Trophoblast cell (in vitro differentiated cells and primary cell): ENCODE measurements at regions not wholly inside any gene's neighbourhood (a gene's known extent, or its start where the extent isn't known, plus 50 kb on each side); places are given as distances from the start of the nearest gene placed in this dataset.

ENCODE experiments used
- DNase-seq, 2 donors: peaks; one replicate each; pipeline ENCODE4 v3.0.0-alpha.2; 2016
- H2AFZ ChIP-seq: 2 replicates; pipeline ENCODE4 v1.6.1; 2013; ENCODE audit warnings: low read length, moderate library complexity, mild to moderate bottlenecking; ENCODE audit not compliant: insufficient read depth, poor library complexity
- H2AK5ac ChIP-seq: 2 replicates; pipeline ENCODE4 v1.6.1; 2013; ENCODE audit warnings: mild to moderate bottlenecking, low read length
- H2BK120ac ChIP-seq: 2 replicates; pipeline ENCODE4 v1.6.1; 2013; ENCODE audit warnings: low read length, mild to moderate bottlenecking, moderate library complexity; ENCODE audit not compliant: insufficient read depth, poor library complexity
- H2BK12ac ChIP-seq: 2 replicates; pipeline ENCODE4 v1.6.1; 2013; ENCODE audit warnings: mild to moderate bottlenecking, low read length, moderate library complexity
- H2BK5ac ChIP-seq: 2 replicates; pipeline ENCODE4 v1.6.1; 2013; ENCODE audit warnings: low read length, low read depth, moderate library complexity, mild to moderate bottlenecking; ENCODE audit not compliant: poor library complexity
- H3K14ac ChIP-seq: 2 replicates; pipeline ENCODE4 v1.6.1; 2013; ENCODE audit warnings: mild to moderate bottlenecking, low read length
- H3K18ac ChIP-seq: 2 replicates; pipeline ENCODE4 v1.6.1; 2013; ENCODE audit warnings: mild to moderate bottlenecking, low read length
- H3K23ac ChIP-seq: 2 replicates; pipeline ENCODE4 v1.6.1; 2013; ENCODE audit warnings: low read length
- H3K27ac ChIP-seq: 2 replicates; pipeline ENCODE4 v1.5.1; 2013; ENCODE audit warnings: low read depth, mild to moderate bottlenecking, inconsistent platforms, low read length, moderate library complexity
- H3K27me3 ChIP-seq: 2 replicates; pipeline ENCODE4 v1.6.1; 2013; ENCODE audit warnings: inconsistent platforms, mild to moderate bottlenecking, low read length, moderate library complexity; ENCODE audit not compliant: insufficient read depth
- H3K36me3 ChIP-seq, 2 experiments: 1 replicate in 1 of 2; 2 replicates in 1 of 2; pipeline ENCODE4 v1.6.1; 2013; ENCODE audit warnings: low read length in 2 of 2, mild to moderate bottlenecking in 2 of 2, moderate library complexity in 1 of 2; ENCODE audit not compliant: insufficient read depth in 2 of 2, control insufficient read depth in 1 of 2
- H3K4ac ChIP-seq: 2 replicates; pipeline ENCODE4 v1.6.1; 2013; ENCODE audit warnings: low read depth, mild to moderate bottlenecking, low read length, moderate library complexity
- H3K4me1 ChIP-seq, 2 experiments: 1 replicate in 1 of 2; 2 replicates in 1 of 2; pipeline ENCODE4 v1.6.1; 2013; ENCODE audit warnings: low read length in 2 of 2, mild to moderate bottlenecking in 2 of 2, moderate library complexity in 1 of 2; ENCODE audit not compliant: insufficient read depth in 2 of 2, control insufficient read depth in 1 of 2
- H3K4me2 ChIP-seq: 2 replicates; pipeline ENCODE4 v1.6.1; 2013; ENCODE audit warnings: inconsistent platforms, mild to moderate bottlenecking, low read length, moderate library complexity
- H3K4me3 ChIP-seq: 2 replicates; pipeline ENCODE4 v1.5.1; 2013; ENCODE audit warnings: mild to moderate bottlenecking, low read depth, low read length, inconsistent platforms
- H3K79me1 ChIP-seq: one replicate; pipeline ENCODE4 v1.6.1; 2013; ENCODE audit warnings: low read length
- H3K79me2 ChIP-seq: 2 replicates; pipeline ENCODE4 v1.6.1; 2013; ENCODE audit warnings: low read length, mild to moderate bottlenecking; ENCODE audit not compliant: control insufficient read depth, insufficient read depth, poor library complexity
- H3K9ac ChIP-seq: 2 replicates; pipeline ENCODE4 v1.6.1; 2013; ENCODE audit warnings: mild to moderate bottlenecking, low read length
- H3K9me3 ChIP-seq: 2 replicates; pipeline ENCODE4 v1.6.1; 2013; ENCODE audit warnings: low read depth, mild to moderate bottlenecking, control low read depth, inconsistent platforms, low read length; ENCODE audit not compliant: insufficient read depth
- H4K12ac ChIP-seq: 2 replicates; pipeline ENCODE4 v1.6.1; 2013; ENCODE audit warnings: low read depth, mild to moderate bottlenecking, low read length, moderate library complexity
- H4K8ac ChIP-seq: 2 replicates; pipeline ENCODE4 v1.6.1; 2013; ENCODE audit warnings: low read depth, mild to moderate bottlenecking, low read length, moderate library complexity
- H4K91ac ChIP-seq: one replicate; pipeline ENCODE4 v1.6.1; 2013; ENCODE audit warnings: low read depth, mild to moderate bottlenecking, low read length, moderate library complexity
- WGBS: extraction: QIAGEN DNeasy Blood & Tissue Kit; methylation state at CpG from one replicate; pipeline ENCODE4 v1.1.7; 2013; ENCODE audit warnings: missing lambda C conversion rate; ENCODE audit not compliant: insufficient read length, insufficient coverage; ENCODE audit errors: extremely low coverage; 5-methylcytosine and 5-hydroxymethylcytosine counted together

- peak overlapping the region; percentile 15 for H2BK12ac ChIP-seq
- H3K27me3 ChIP-seq: no peaks in the 10 kb centered on the region
- H3K23ac ChIP-seq: no peak overlapping the region
- no peak for DNase-seq
- H3K79me2 ChIP-seq: no peaks in the 10 kb centered on the region
- no peak overlapping the region for H3K4me2 ChIP-seq
- H3K36me3 ChIP-seq: no peaks in the 10 kb centered on the region
- H4K91ac ChIP-seq: peak overlapping the region; percentile 8
- no CpG with 5 or more reads among the region's 4 CpGs for WGBS
- peak overlapping the region; percentile 21 for H2BK120ac ChIP-seq
- no peak overlapping the region for H2BK5ac ChIP-seq
- no peak overlapping the region for H4K8ac ChIP-seq
- no peak overlapping the region for H2AK5ac ChIP-seq
- H3K9ac ChIP-seq: no peak overlapping the region
- no peak overlapping the region for H3K14ac ChIP-seq
- no peaks in the 10 kb centered on the region for H3K9me3 ChIP-seq
- H3K27ac ChIP-seq: no peak overlapping the region
- no peak overlapping the region for H3K4me3 ChIP-seq
- no peak overlapping the region for H3K4ac ChIP-seq
- H4K12ac ChIP-seq: no peak overlapping the region
- peaks cover 10% of the 10 kb centered on the region for H3K79me1 ChIP-seq
- H3K4me1 ChIP-seq: peaks cover 3 to 7% of the 10 kb centered on the region in 2 experiments
- H3K18ac ChIP-seq: no peak overlapping the region
- H2AFZ ChIP-seq: no peak overlapping the region
Measured at GRCh38 chr20:11785885-11786507, 131.7 kb upstream of the BTBD3 start.

- Histone ChIP-seq H3K4me1 (peaks cover 7 to 16% of the 10 kb centered on the region in 2 experiments), H2AK5ac (peak overlapping the region; percentile 99), H3K9me3 (no peaks in the 10 kb centered on the region), H3K36me3 (no peaks in the 10 kb centered on the region), H3K4ac (peak overlapping the region; percentile 84), H2BK5ac (peak overlapping the region; percentile 94), H3K27me3 (no peaks in the 10 kb centered on the region), H2AFZ (peak overlapping the region; percentile 61), H3K9ac (no peak overlapping the region), H3K18ac (peak overlapping the region; percentile 95), H3K79me1 (peaks cover 28% of the 10 kb centered on the region), H2BK120ac (peak overlapping the region; percentile 97), H3K23ac (no peak overlapping the region), H3K4me2 (no peak overlapping the region), H3K79me2 (peaks cover 2% of the 10 kb centered on the region), H4K91ac (peak overlapping the region; percentile 98), H3K4me3 (no peak overlapping the region), H2BK12ac (peak overlapping the region; percentile 100), H3K14ac (peak overlapping the region; percentile 93), H3K27ac (peak overlapping the region; percentile 84), H4K8ac (peak overlapping the region; percentile 86), H4K12ac (peak overlapping the region; percentile 16)
- no peak for DNase-seq
- WGBS: no CpG with 5 or more reads among the region's 1 CpG
Measured at GRCh38 chr20:11790046-11790445, 127.6 kb upstream of the BTBD3 start.

GRCh38 chr20:11791316-11791715 lies 126.4 kb upstream of the BTBD3 start:
- Histone ChIP-seq H2BK12ac (peak overlapping the region; percentile 32), H3K23ac (no peak overlapping the region), H3K9me3 (no peaks in the 10 kb centered on the region), H3K18ac (peak overlapping the region; percentile 87), H3K4me1 (peaks cover 7 to 16% of the 10 kb centered on the region in 2 experiments), H4K91ac (peak overlapping the region; percentile 97), H2AK5ac (peak overlapping the region; percentile 68), H2BK120ac (peak overlapping the region; percentile 100), H4K12ac (peak overlapping the region; percentile 37), H3K79me1 (peaks cover 32% of the 10 kb centered on the region), H4K8ac (peak overlapping the region; percentile 70), H3K9ac (peak overlapping the region; percentile 35), H3K27me3 (no peaks in the 10 kb centered on the region), H3K4ac (peak overlapping the region; percentile 81), H3K36me3 (no peaks in the 10 kb centered on the region), H2AFZ (no peak overlapping the region), H3K14ac (peak overlapping the region; percentile 95), H2BK5ac (peak overlapping the region; percentile 98), H3K27ac (peak overlapping the region; percentile 100), H3K79me2 (peaks cover 2% of the 10 kb centered on the region), H3K4me3 (no peak overlapping the region), H3K4me2 (peak overlapping the region; percentile 35)
- WGBS: no CpG with 5 or more reads among the region's 2 CpGs
- peak; percentile 93 to 95 for DNase-seq

- no peaks in the 10 kb centered on the region for H3K9me3 ChIP-seq
- H3K79me1 ChIP-seq: peaks cover 32% of the 10 kb centered on the region
- H3K4me2 ChIP-seq: peak overlapping the region; percentile 34
- H2BK5ac ChIP-seq: peak overlapping the region; percentile 98
- peak overlapping the region; percentile 50 for H4K8ac ChIP-seq
- peak overlapping the region; percentile 97 for H4K91ac ChIP-seq
- H3K4ac ChIP-seq: peak overlapping the region; percentile 39
- no peak overlapping the region for H3K9ac ChIP-seq
- H3K79me2 ChIP-seq: peaks cover 2% of the 10 kb centered on the region
- H3K27me3 ChIP-seq: no peaks in the 10 kb centered on the region
- H3K27ac ChIP-seq: peak overlapping the region; percentile 100
- H3K4me3 ChIP-seq: no peak overlapping the region
- WGBS: no CpG with 5 or more reads among the region's 9 CpGs
- DNase-seq: peak; percentile 98 to 99
- H2BK120ac ChIP-seq: peak overlapping the region; percentile 94
- peak overlapping the region; percentile 27 for H2BK12ac ChIP-seq
- H3K4me1 ChIP-seq: peaks cover 7 to 16% of the 10 kb centered on the region in 2 experiments
- peak overlapping the region; percentile 52 for H2AFZ ChIP-seq
- H3K18ac ChIP-seq: no peak overlapping the region
- H2AK5ac ChIP-seq: no peak overlapping the region
- no peak overlapping the region for H3K23ac ChIP-seq
- H3K36me3 ChIP-seq: no peaks in the 10 kb centered on the region
- H3K14ac ChIP-seq: peak overlapping the region; percentile 39
- H4K12ac ChIP-seq: no peak overlapping the region
Measured at GRCh38 chr20:11791835-11792567, 125.7 kb upstream of the BTBD3 start.
